WTC11 (cell line): ENCODE measurements at regions not wholly inside any gene's neighbourhood (a gene's known extent, or its start where the extent isn't known, plus 50 kb on each side); places are given as distances from the start of the nearest gene placed in this dataset.

Source experiments
- ATAC-seq: fragments of 200-7000 bp; cut with Tn5 transposase; 2 replicates; pipeline ENCODE4 v1.10.0; 2021; ENCODE audit warnings: mild to moderate bottlenecking, moderate library complexity
- CTCF ChIA-PET: fragments of 300-600 bp; sonication (Branson Sonifier 250); formaldehyde crosslinking; loops from one replicate; lab custom pipeline; 2021; ENCODE audit warnings: antibody characterized with exemption; lab: Charles Lee
- POLR2A ChIA-PET: fragments of 350-600 bp; sonication (Branson Sonifier 250); formaldehyde crosslinking; loops from one replicate; lab custom pipeline; 2021; ENCODE audit warnings: antibody characterized with exemption; lab: Charles Lee
- DNase-seq: peaks from one replicate; pipeline ENCODE4 v3.0.0; 2021; ENCODE audit warnings: low spot score
- H3K27ac Mint-ChIP-seq: 2 replicates; pipeline ENCODE4 v1.8.0; 2021; ENCODE audit warnings: mixed read lengths
- H3K27me3 Mint-ChIP-seq: 2 replicates; pipeline ENCODE4 v1.8.0; 2021; ENCODE audit warnings: low read depth, mild to moderate bottlenecking, moderate library complexity, mixed read lengths
- H3K36me3 Mint-ChIP-seq: 2 replicates; pipeline ENCODE4 v1.8.0; 2021; ENCODE audit warnings: mixed read lengths
- H3K4me1 Mint-ChIP-seq: 2 replicates; pipeline ENCODE4 v1.8.0; 2022; ENCODE audit warnings: mixed read lengths
- H3K4me3 Mint-ChIP-seq: 2 replicates; pipeline ENCODE4 v1.8.0; 2021; ENCODE audit warnings: mild to moderate bottlenecking, moderate library complexity, mixed read lengths
- H3K9me3 Mint-ChIP-seq: 2 replicates; pipeline ENCODE4 v1.8.0; 2021; ENCODE audit warnings: mixed read lengths
- FOXK1 ChIP-seq: sonication (generic); formaldehyde crosslinking; IDR thresholded peaks from 2 replicates; pipeline ENCODE4 v1.8.0; 2022; ENCODE audit warnings: mild to moderate bottlenecking, moderate library complexity, missing genetic modification reagents
- FOXP1 ChIP-seq: sonication (generic); formaldehyde crosslinking; IDR thresholded peaks from 2 replicates; pipeline ENCODE4 v1.8.0; 2022; ENCODE audit warnings: missing genetic modification reagents, mild to moderate bottlenecking, moderate library complexity, borderline replicate concordance
- PRRX2 ChIP-seq: fragments of 250-450 bp; sonication (Bioruptor Pico); IDR thresholded peaks from 2 replicates; pipeline ENCODE4 v1.8.0; 2021; ENCODE audit warnings: mild to moderate bottlenecking
- SMAD3 ChIP-seq: sonication (generic); formaldehyde crosslinking; IDR thresholded peaks from 2 replicates; pipeline ENCODE4 v1.8.0; 2022; ENCODE audit warnings: missing genetic modification reagents, mild to moderate bottlenecking, borderline replicate concordance
- ZNF232 ChIP-seq: sonication (generic); formaldehyde crosslinking; IDR thresholded peaks from 2 replicates; pipeline ENCODE4 v1.8.0; 2022; ENCODE audit warnings: mild to moderate bottlenecking, missing genetic modification reagents
- ZNF423 ChIP-seq: fragments of 250-450 bp; sonication (Bioruptor Pico); IDR thresholded peaks from 2 replicates; pipeline ENCODE4 v2.1.2; 2022; ENCODE audit warnings: mild to moderate bottlenecking, moderate library complexity
- TF ChIP-seq, protein P1 (sequence below): sonication (generic); formaldehyde crosslinking; IDR thresholded peaks from 2 replicates; pipeline ENCODE4 v1.8.0; 2023; ENCODE audit warnings: mild to moderate bottlenecking, missing genetic modification reagents
- TF ChIP-seq, protein P2 (sequence below): sonication (generic); formaldehyde crosslinking; IDR thresholded peaks from 2 replicates; pipeline ENCODE4 v1.8.0; 2022; ENCODE audit warnings: mild to moderate bottlenecking, missing genetic modification reagents
- TF ChIP-seq, protein P3 (sequence below): sonication (generic); formaldehyde crosslinking; IDR thresholded peaks from 2 replicates; pipeline ENCODE4 v1.8.1; 2023; ENCODE audit warnings: mild to moderate bottlenecking, missing genetic modification reagents, borderline replicate concordance
- TF ChIP-seq, protein P4 (sequence below): sonication (generic); formaldehyde crosslinking; IDR thresholded peaks from 2 replicates; pipeline ENCODE4 v1.8.0; 2022; ENCODE audit warnings: mild to moderate bottlenecking, missing genetic modification reagents
- TF ChIP-seq, protein P5 (sequence below): fragments of 250-450 bp; sonication (Bioruptor Pico); IDR thresholded peaks from 2 replicates; pipeline ENCODE4 v1.9.0; 2021; ENCODE audit warnings: moderate library complexity, mild to moderate bottlenecking, inconsistent platforms, borderline replicate concordance
- TF ChIP-seq, protein P6 (sequence below): sonication (generic); formaldehyde crosslinking; IDR thresholded peaks from 2 replicates; pipeline ENCODE4 v1.8.1; 2022; ENCODE audit warnings: missing genetic modification reagents, borderline replicate concordance
- TF ChIP-seq, protein P7 (sequence below): fragments of 200-600 bp; IDR thresholded peaks from 2 replicates; pipeline ENCODE4 v1.8.0; 2022; ENCODE audit warnings: antibody characterized with exemption
- TF ChIP-seq, protein P8 (sequence below): sonication (generic); formaldehyde crosslinking; IDR thresholded peaks from 2 replicates; pipeline ENCODE4 v1.8.1; 2023; ENCODE audit warnings: mild to moderate bottlenecking, missing genetic modification reagents

DNA sequence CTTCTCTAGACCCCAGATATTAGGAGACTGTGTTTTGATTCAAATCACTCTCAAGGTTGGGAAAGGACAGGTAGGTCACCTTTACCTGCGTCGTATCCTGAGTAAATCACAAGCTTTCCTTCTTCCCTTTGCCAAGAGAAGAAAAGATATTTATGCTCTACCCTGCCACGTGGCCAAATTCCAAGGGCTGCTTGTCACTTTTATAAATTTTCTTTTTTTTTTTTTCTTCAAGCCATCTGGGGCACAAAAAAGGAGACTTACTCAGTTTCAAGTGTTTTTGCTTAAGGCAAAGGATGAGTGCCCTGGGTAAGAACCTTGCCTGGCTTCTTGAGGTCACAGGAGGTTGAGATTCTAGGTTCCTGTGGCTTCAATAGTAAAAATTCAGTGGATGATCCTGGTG is 285.1 kb downstream of the TMEM114 start (continued):
- TF ChIP-seq, protein P1, sequence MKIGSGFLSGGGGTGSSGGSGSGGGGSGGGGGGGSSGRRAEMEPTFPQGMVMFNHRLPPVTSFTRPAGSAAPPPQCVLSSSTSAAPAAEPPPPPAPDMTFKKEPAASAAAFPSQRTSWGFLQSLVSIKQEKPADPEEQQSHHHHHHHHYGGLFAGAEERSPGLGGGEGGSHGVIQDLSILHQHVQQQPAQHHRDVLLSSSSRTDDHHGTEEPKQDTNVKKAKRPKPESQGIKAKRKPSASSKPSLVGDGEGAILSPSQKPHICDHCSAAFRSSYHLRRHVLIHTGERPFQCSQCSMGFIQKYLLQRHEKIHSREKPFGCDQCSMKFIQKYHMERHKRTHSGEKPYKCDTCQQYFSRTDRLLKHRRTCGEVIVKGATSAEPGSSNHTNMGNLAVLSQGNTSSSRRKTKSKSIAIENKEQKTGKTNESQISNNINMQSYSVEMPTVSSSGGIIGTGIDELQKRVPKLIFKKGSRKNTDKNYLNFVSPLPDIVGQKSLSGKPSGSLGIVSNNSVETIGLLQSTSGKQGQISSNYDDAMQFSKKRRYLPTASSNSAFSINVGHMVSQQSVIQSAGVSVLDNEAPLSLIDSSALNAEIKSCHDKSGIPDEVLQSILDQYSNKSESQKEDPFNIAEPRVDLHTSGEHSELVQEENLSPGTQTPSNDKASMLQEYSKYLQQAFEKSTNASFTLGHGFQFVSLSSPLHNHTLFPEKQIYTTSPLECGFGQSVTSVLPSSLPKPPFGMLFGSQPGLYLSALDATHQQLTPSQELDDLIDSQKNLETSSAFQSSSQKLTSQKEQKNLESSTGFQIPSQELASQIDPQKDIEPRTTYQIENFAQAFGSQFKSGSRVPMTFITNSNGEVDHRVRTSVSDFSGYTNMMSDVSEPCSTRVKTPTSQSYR (CRISPR knock-in tag) = no peak

DNA sequence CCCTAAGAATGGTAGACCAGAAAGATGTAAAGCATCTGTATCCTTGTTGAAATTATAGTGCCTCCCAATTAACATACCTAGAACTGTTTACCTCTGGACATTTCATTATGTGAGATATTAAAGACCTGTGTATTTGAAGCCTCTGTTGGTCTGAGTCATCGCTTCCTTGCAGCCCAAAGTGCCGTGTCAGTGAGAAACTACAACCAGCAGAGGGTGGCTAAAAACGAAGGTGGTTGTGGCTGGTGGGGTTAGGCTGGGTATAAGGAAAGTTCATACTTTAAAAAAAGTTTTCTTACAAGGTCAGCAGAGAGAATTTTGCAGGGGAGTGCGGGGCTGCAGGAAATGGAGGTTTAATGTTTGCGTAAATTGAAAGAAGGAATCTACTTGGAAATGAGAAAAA is 290.7 kb downstream of the TMEM114 start:
- H3K27ac Mint-ChIP-seq = no peak overlapping the region
- no peak for ATAC-seq
- CTCF ChIA-PET = no interaction called here

DNA sequence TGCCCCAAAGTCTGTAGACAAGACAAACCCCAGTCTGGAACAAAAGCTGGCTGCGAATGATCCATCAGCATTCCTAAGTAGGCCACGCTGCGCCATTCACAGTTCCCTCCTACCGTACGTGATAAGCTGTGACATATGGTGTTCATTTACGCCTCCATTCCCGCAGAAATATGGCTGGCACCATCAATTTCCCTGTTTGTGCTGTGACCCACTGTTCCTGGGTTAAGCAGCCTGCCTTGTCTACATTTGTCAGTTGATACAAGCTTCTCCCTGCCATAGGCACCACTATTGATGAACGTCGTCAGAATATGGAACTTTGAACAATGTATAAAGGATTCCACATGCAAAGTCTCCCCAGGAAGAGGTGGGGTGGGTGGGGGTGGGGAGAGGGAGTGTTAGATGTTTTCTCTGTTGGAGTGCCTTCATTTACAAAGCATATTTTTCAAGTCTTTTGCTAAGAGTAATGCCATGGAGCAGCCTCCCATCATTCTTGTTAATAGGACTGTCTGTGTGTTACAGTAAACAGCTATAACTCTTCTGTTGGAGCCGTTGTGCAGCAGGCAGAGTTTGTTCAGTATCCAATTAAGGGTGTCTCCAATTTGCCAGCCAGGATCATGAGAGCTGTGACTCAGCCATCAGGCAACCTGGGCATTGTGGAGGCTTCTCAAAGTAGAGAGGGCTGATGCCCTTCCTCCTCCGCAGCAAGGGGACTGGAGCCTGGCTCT is 294.6 kb downstream of the TMEM114 start:
- DNase-seq = no peak
- peaks cover 92% of the 10 kb centered on the region for H3K9me3 Mint-ChIP-seq
- no peaks in the 10 kb centered on the region for H3K4me1 Mint-ChIP-seq
- H3K27me3 Mint-ChIP-seq = peaks cover 4% of the 10 kb centered on the region
- ChIA-PET CTCF (no interaction called here), POLR2A (no interaction called here)
- no peak overlapping the region for H3K27ac Mint-ChIP-seq
- peaks cover 70% of the 10 kb centered on the region for H3K36me3 Mint-ChIP-seq
- ATAC-seq = no peak
- H3K4me3 Mint-ChIP-seq = no peak overlapping the region
- TF ChIP-seq, protein P2, sequence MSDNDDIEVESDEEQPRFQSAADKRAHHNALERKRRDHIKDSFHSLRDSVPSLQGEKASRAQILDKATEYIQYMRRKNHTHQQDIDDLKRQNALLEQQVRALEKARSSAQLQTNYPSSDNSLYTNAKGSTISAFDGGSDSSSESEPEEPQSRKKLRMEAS (CRISPR knock-in tag) = no peak
- TF ChIP-seq PRRX2 (CRISPR knock-in tag) (no peak), ZNF423 (no peak), SMAD3 (CRISPR knock-in tag) (no peak)
- TF ChIP-seq, protein P3, sequence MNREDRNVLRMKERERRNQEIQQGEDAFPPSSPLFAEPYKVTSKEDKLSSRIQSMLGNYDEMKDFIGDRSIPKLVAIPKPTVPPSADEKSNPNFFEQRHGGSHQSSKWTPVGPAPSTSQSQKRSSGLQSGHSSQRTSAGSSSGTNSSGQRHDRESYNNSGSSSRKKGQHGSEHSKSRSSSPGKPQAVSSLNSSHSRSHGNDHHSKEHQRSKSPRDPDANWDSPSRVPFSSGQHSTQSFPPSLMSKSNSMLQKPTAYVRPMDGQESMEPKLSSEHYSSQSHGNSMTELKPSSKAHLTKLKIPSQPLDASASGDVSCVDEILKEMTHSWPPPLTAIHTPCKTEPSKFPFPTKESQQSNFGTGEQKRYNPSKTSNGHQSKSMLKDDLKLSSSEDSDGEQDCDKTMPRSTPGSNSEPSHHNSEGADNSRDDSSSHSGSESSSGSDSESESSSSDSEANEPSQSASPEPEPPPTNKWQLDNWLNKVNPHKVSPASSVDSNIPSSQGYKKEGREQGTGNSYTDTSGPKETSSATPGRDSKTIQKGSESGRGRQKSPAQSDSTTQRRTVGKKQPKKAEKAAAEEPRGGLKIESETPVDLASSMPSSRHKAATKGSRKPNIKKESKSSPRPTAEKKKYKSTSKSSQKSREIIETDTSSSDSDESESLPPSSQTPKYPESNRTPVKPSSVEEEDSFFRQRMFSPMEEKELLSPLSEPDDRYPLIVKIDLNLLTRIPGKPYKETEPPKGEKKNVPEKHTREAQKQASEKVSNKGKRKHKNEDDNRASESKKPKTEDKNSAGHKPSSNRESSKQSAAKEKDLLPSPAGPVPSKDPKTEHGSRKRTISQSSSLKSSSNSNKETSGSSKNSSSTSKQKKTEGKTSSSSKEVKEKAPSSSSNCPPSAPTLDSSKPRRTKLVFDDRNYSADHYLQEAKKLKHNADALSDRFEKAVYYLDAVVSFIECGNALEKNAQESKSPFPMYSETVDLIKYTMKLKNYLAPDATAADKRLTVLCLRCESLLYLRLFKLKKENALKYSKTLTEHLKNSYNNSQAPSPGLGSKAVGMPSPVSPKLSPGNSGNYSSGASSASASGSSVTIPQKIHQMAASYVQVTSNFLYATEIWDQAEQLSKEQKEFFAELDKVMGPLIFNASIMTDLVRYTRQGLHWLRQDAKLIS = no peak
- TF ChIP-seq, protein P4, sequence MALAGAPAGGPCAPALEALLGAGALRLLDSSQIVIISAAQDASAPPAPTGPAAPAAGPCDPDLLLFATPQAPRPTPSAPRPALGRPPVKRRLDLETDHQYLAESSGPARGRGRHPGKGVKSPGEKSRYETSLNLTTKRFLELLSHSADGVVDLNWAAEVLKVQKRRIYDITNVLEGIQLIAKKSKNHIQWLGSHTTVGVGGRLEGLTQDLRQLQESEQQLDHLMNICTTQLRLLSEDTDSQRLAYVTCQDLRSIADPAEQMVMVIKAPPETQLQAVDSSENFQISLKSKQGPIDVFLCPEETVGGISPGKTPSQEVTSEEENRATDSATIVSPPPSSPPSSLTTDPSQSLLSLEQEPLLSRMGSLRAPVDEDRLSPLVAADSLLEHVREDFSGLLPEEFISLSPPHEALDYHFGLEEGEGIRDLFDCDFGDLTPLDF = no peak
- TF ChIP-seq, protein P5, sequence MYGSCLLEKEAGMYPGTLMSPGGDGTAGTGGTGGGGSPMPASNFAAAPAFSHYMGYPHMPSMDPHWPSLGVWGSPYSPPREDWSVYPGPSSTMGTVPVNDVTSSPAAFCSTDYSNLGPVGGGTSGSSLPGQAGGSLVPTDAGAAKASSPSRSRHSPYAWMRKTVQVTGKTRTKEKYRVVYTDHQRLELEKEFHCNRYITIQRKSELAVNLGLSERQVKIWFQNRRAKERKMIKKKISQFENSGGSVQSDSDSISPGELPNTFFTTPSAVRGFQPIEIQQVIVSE (CRISPR knock-in tag) = no peak

More for the DNA sequence above, 290.7 kb downstream of the TMEM114 start:
- no peak for DNase-seq
- TF ChIP-seq, protein P6, sequence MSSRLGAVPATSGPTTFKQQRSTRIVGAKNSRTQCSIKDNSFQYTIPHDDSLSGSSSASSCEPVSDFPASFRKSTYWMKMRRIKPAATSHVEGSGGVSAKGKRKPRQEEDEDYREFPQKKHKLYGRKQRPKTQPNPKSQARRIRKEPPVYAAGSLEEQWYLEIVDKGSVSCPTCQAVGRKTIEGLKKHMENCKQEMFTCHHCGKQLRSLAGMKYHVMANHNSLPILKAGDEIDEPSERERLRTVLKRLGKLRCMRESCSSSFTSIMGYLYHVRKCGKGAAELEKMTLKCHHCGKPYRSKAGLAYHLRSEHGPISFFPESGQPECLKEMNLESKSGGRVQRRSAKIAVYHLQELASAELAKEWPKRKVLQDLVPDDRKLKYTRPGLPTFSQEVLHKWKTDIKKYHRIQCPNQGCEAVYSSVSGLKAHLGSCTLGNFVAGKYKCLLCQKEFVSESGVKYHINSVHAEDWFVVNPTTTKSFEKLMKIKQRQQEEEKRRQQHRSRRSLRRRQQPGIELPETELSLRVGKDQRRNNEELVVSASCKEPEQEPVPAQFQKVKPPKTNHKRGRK (CRISPR knock-in tag) = no peak
- TF ChIP-seq, protein P7, sequence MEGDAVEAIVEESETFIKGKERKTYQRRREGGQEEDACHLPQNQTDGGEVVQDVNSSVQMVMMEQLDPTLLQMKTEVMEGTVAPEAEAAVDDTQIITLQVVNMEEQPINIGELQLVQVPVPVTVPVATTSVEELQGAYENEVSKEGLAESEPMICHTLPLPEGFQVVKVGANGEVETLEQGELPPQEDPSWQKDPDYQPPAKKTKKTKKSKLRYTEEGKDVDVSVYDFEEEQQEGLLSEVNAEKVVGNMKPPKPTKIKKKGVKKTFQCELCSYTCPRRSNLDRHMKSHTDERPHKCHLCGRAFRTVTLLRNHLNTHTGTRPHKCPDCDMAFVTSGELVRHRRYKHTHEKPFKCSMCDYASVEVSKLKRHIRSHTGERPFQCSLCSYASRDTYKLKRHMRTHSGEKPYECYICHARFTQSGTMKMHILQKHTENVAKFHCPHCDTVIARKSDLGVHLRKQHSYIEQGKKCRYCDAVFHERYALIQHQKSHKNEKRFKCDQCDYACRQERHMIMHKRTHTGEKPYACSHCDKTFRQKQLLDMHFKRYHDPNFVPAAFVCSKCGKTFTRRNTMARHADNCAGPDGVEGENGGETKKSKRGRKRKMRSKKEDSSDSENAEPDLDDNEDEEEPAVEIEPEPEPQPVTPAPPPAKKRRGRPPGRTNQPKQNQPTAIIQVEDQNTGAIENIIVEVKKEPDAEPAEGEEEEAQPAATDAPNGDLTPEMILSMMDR = no peak
- TF ChIP-seq FOXK1 (CRISPR knock-in tag) (no peak), ZNF232 (no peak), FOXP1 (CRISPR knock-in tag) (no peak)
- TF ChIP-seq, protein P8, sequence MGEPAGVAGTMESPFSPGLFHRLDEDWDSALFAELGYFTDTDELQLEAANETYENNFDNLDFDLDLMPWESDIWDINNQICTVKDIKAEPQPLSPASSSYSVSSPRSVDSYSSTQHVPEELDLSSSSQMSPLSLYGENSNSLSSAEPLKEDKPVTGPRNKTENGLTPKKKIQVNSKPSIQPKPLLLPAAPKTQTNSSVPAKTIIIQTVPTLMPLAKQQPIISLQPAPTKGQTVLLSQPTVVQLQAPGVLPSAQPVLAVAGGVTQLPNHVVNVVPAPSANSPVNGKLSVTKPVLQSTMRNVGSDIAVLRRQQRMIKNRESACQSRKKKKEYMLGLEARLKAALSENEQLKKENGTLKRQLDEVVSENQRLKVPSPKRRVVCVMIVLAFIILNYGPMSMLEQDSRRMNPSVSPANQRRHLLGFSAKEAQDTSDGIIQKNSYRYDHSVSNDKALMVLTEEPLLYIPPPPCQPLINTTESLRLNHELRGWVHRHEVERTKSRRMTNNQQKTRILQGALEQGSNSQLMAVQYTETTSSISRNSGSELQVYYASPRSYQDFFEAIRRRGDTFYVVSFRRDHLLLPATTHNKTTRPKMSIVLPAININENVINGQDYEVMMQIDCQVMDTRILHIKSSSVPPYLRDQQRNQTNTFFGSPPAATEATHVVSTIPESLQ (CRISPR knock-in tag) = no peak
- POLR2A ChIA-PET = no interaction called here
- no peak overlapping the region for H3K4me3 Mint-ChIP-seq
- H3K9me3 Mint-ChIP-seq = peaks cover 91% of the 10 kb centered on the region
- H3K4me1 Mint-ChIP-seq = no peaks in the 10 kb centered on the region
- peaks cover 14% of the 10 kb centered on the region for H3K27me3 Mint-ChIP-seq
- peaks cover 83% of the 10 kb centered on the region for H3K36me3 Mint-ChIP-seq
